ENCODE measurements at regions not wholly inside any gene's neighbourhood (a gene's known extent, or its start where the extent isn't known, plus 50 kb on each side); places are given as distances from the start of the nearest gene placed in this dataset.

GRCh38 chr15:95874637-95875036, 455.9 kb upstream of the NR2F2 start:
- TF ChIP-seq POLR2AphosphoS5 (IDR thresholded peaks at IDR 0.05; ENCODE audit: low read depth) (no peak), CTCF (IDR thresholded peaks at IDR 0.05; ENCODE audit: insufficient read depth, low read length) (no peak), REST (IDR thresholded peaks at IDR 0.05; ENCODE audit: insufficient replicate concordance, low read depth) (no peak), GABPA (IDR thresholded peaks at IDR 0.05; ENCODE audit: low read depth) (no peak)
